H9 (cell line): ENCODE measurements at regions not wholly inside any gene's neighbourhood (a gene's known extent, or its start where the extent isn't known, plus 50 kb on each side); places are given as distances from the start of the nearest gene placed in this dataset.

Source experiments
- DNase-seq: peaks from one replicate; pipeline ENCODE4 v3.0.0-alpha.2; 2017
- H2AFZ ChIP-seq: one replicate; pipeline ENCODE4 v1.6.1; 2013; ENCODE audit warnings: mild to moderate bottlenecking, low read length, control low read depth, moderate library complexity
- H2AK5ac ChIP-seq: 2 replicates; pipeline ENCODE4 v1.6.1; 2013; ENCODE audit warnings: low read length, control low read depth, mixed read lengths; ENCODE audit not compliant: insufficient read length
- H2BK120ac ChIP-seq: one replicate; pipeline ENCODE4 v1.6.1; 2013; ENCODE audit warnings: low read depth, mild to moderate bottlenecking, low read length, control low read depth, inconsistent platforms; ENCODE audit not compliant: poor library complexity, severe bottlenecking
- H2BK12ac ChIP-seq: 2 replicates; pipeline ENCODE4 v1.6.1; 2013; ENCODE audit warnings: low read length, control low read depth, mixed read lengths, low read depth; ENCODE audit not compliant: insufficient read length
- H2BK15ac ChIP-seq: 2 replicates; pipeline ENCODE4 v1.6.1; 2013; ENCODE audit warnings: low read depth, low read length, control low read depth
- H2BK20ac ChIP-seq: one replicate; pipeline ENCODE4 v1.6.1; 2013; ENCODE audit warnings: low read depth, mild to moderate bottlenecking, low read length, control low read depth, inconsistent platforms; ENCODE audit not compliant: poor library complexity, severe bottlenecking
- H2BK5ac ChIP-seq: 2 replicates; pipeline ENCODE4 v1.6.1; 2013; ENCODE audit warnings: low read length, control low read depth, mixed read lengths; ENCODE audit not compliant: insufficient read length
- H3K14ac ChIP-seq: 2 replicates; pipeline ENCODE4 v1.6.1; 2013; ENCODE audit warnings: low read length, control low read depth; ENCODE audit not compliant: insufficient read depth
- H3K18ac ChIP-seq: 2 replicates; pipeline ENCODE4 v1.6.1; 2013; ENCODE audit warnings: low read depth, mild to moderate bottlenecking, mixed read lengths, low read length, control low read depth; ENCODE audit not compliant: insufficient read length
- H3K23ac ChIP-seq: 2 replicates; pipeline ENCODE4 v1.6.1; 2013; ENCODE audit warnings: low read length, control low read depth, mixed read lengths, low read depth; ENCODE audit not compliant: insufficient read length
- H3K23me2 ChIP-seq: 2 replicates; pipeline ENCODE4 v1.6.1; 2013; ENCODE audit warnings: low read depth, mild to moderate bottlenecking, mixed read lengths, low read length, control low read depth; ENCODE audit not compliant: insufficient read length, poor library complexity, severe bottlenecking
- H3K27ac ChIP-seq: 2 replicates; pipeline ENCODE4 v1.5.1; 2013; ENCODE audit warnings: low read length, control low read depth, mixed read lengths, low read depth; ENCODE audit not compliant: insufficient read length
- H3K27me3 ChIP-seq: 2 replicates; pipeline ENCODE4 v1.6.1; 2013; ENCODE audit warnings: low read length, control low read depth, inconsistent platforms; ENCODE audit not compliant: insufficient read depth
- H3K4ac ChIP-seq: 2 replicates; pipeline ENCODE4 v1.6.1; 2013; ENCODE audit warnings: low read depth, mild to moderate bottlenecking, control low read depth, inconsistent platforms, low read length, moderate library complexity
- H3K4me1 ChIP-seq: 2 replicates; pipeline ENCODE4 v1.6.1; 2013; ENCODE audit warnings: low read length, control low read depth, inconsistent platforms; ENCODE audit not compliant: insufficient read depth
- H3K4me2 ChIP-seq: 2 replicates; pipeline ENCODE4 v1.6.1; 2013; ENCODE audit warnings: low read length, control low read depth, mixed read lengths; ENCODE audit not compliant: insufficient read length, insufficient read depth
- H3K56ac ChIP-seq: 2 replicates; pipeline ENCODE4 v1.6.1; 2013; ENCODE audit warnings: low read depth, mild to moderate bottlenecking, mixed read lengths, low read length, control low read depth; ENCODE audit not compliant: insufficient read length
- H3K79me1 ChIP-seq: 2 replicates; pipeline ENCODE4 v1.6.1; 2013; ENCODE audit warnings: low read depth, mild to moderate bottlenecking, moderate library complexity, low read length, control low read depth, inconsistent platforms; ENCODE audit not compliant: insufficient read depth, poor library complexity, severe bottlenecking
- H3K79me2 ChIP-seq: 2 replicates; pipeline ENCODE4 v1.6.1; 2013; ENCODE audit warnings: low read length, control low read depth, inconsistent platforms; ENCODE audit not compliant: insufficient read depth
- H3K9ac ChIP-seq: 2 replicates; pipeline ENCODE4 v1.6.1; 2013; ENCODE audit warnings: low read length, control low read depth, mixed read lengths; ENCODE audit not compliant: insufficient read length; ENCODE audit errors: extremely low read depth
- H3K9me3 ChIP-seq: one replicate; pipeline ENCODE4 v1.6.1; 2013; ENCODE audit warnings: low read depth, low read length, inconsistent platforms; ENCODE audit not compliant: control insufficient read depth
- H3T11ph ChIP-seq: one replicate; pipeline ENCODE4 v1.6.1; 2013; ENCODE audit warnings: mild to moderate bottlenecking, low read length, control low read depth, inconsistent platforms
- H4K20me1 ChIP-seq: one replicate; pipeline ENCODE4 v1.6.1; 2013; ENCODE audit not compliant: control insufficient read depth, insufficient read length, insufficient read depth
- H4K5ac ChIP-seq: 2 replicates; pipeline ENCODE4 v1.6.1; 2013; ENCODE audit warnings: low read depth, mild to moderate bottlenecking, mixed read lengths, low read length, control low read depth; ENCODE audit not compliant: insufficient read length
- H4K8ac ChIP-seq: replicated peaks from 2 replicates; pipeline ENCODE4 v1.6.1; 2013; ENCODE audit warnings: low read length, control low read depth, mixed read lengths, low read depth; ENCODE audit not compliant: insufficient read length
- H4K91ac ChIP-seq: 2 replicates; pipeline ENCODE4 v1.6.1; 2013; ENCODE audit warnings: low read depth, mild to moderate bottlenecking, moderate library complexity, mixed read lengths, low read length, control low read depth; ENCODE audit not compliant: insufficient read length
- H3K27ac Mint-ChIP-seq, 3 experiments: 2 replicates in 2 of 3; 3 replicates in 1 of 3; pipeline ENCODE4 v1.8.0; 2020 to 2021; ENCODE audit warnings: mixed read lengths in 3 of 3, mild to moderate bottlenecking in 1 of 3, moderate library complexity in 1 of 3
- H3K27me3 Mint-ChIP-seq: 2 replicates; pipeline ENCODE4 v1.8.0; 2021; ENCODE audit warnings: low read depth, mild to moderate bottlenecking, moderate library complexity, mixed read lengths
- H3K36me3 Mint-ChIP-seq, 3 experiments: 2 replicates in 2 of 3; 3 replicates in 1 of 3; pipeline ENCODE4 v1.8.0; 2020 to 2021; ENCODE audit warnings: low read depth in 3 of 3, mixed read lengths in 3 of 3; ENCODE audit not compliant: insufficient read depth in 1 of 3
- H3K4me1 Mint-ChIP-seq, 2 experiments: 2 replicates each; pipeline ENCODE4 v1.8.0; 2020; ENCODE audit warnings: mixed read lengths in 2 of 2
- H3K4me3 Mint-ChIP-seq, 2 experiments: 2 replicates in 1 of 2; 3 replicates in 1 of 2; pipeline ENCODE4 v1.8.0; 2020 to 2021; ENCODE audit warnings: mild to moderate bottlenecking in 2 of 2, mixed read lengths in 2 of 2, moderate library complexity in 1 of 2
- H3K9me3 Mint-ChIP-seq, 2 experiments: 2 replicates in 1 of 2; 3 replicates in 1 of 2; pipeline ENCODE4 v1.8.0; 2020; ENCODE audit warnings: mild to moderate bottlenecking in 2 of 2, mixed read lengths in 2 of 2, moderate library complexity in 1 of 2
- CTCF ChIP-seq: fragments of 200-600 bp; sonication (generic); conservative IDR thresholded peaks from 3 replicates; pipeline ENCODE4 v1.8.0; 2021; ENCODE audit warnings: antibody characterized with exemption, mild to moderate bottlenecking
- WGBS: extraction: QIAGEN DNeasy Blood & Tissue Kit; methylation state at CpG from one replicate; pipeline ENCODE4 v1.1.7; 2013; ENCODE audit warnings: missing lambda C conversion rate, low lambda C conversion rate, mixed read lengths; ENCODE audit not compliant: insufficient read length; ENCODE audit errors: extremely low coverage; 5-methylcytosine and 5-hydroxymethylcytosine counted together

- Histone ChIP-seq H3K79me2 (no peaks in the 10 kb centered on the region), H3K14ac (no peak overlapping the region), H2BK5ac (no peak overlapping the region), H3K23ac (no peak overlapping the region), H3K4me2 (no peak overlapping the region), H3K4me1 (no peaks in the 10 kb centered on the region), H4K5ac (no peak overlapping the region), H4K20me1 (no peaks in the 10 kb centered on the region), H3K9me3 (no peaks in the 10 kb centered on the region), H4K8ac (no peak overlapping the region), H3K27me3 (no peaks in the 10 kb centered on the region), H3K18ac (no peak overlapping the region), H3K79me1 (no peaks in the 10 kb centered on the region), H2AFZ (no peak overlapping the region), H3K56ac (no peak overlapping the region), H2BK12ac (no peak overlapping the region), H2AK5ac (no peak overlapping the region), H2BK15ac (no peak overlapping the region), H3K4ac (no peak overlapping the region), H3T11ph (no peak overlapping the region), H4K91ac (no peak overlapping the region), H3K27ac (no peak overlapping the region), H2BK20ac (no peak overlapping the region), H3K9ac (no peak overlapping the region), H2BK120ac (no peak overlapping the region), H3K23me2 (no peaks in the 10 kb centered on the region)
- Mint-ChIP-seq H3K4me1 (no peaks in the 10 kb centered on the region), H3K27me3 (peaks cover 1% of the 10 kb centered on the region; the same call in 1 of the 2 replicates), H3K4me3 (no peak overlapping the region), H3K36me3 (no peaks in the 10 kb centered on the region), H3K9me3 (no peaks in the 10 kb centered on the region), H3K27ac (no peak overlapping the region)
- no CpG with 5 or more reads among the region's 2 CpGs for WGBS
- no peak for DNase-seq
- TF ChIP-seq CTCF, result no peak
These were observed 258.5 kb downstream of the COG6 start for GRCh38 chr13:39913928-39914327.
